NCI-H1436 treated with DMSO at 0.1 percent for 48 hours (cell line): ENCODE measurements at regions not wholly inside any gene's neighbourhood (a gene's known extent, or its start where the extent isn't known, plus 50 kb on each side); places are given as distances from the start of the nearest gene placed in this dataset.

Experiments used
- DNase-seq: peaks from one replicate; lab custom pipeline; 2025; lab: John Stamatoyannopoulos, UW

DNA sequence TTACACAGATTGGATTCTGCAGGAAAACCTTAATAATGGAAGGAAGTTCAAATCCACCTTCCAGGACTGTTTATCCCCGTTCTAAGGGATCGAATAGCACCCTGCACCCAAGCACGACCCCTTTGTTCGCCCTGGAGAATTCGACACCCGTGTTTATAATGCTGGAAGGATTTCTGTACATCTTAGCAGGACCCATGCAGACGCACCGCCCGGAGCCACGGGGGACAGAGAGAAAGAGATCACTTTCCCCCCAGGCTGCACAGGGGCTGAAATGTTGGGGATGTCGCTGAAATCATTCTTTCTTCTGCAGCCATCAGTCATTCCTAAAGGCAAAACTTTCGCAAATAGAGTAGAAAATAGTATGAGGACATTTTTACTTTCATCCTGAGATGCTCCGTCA is 238.7 kb upstream of the SALL3 start:
- no peak for DNase-seq

DNA sequence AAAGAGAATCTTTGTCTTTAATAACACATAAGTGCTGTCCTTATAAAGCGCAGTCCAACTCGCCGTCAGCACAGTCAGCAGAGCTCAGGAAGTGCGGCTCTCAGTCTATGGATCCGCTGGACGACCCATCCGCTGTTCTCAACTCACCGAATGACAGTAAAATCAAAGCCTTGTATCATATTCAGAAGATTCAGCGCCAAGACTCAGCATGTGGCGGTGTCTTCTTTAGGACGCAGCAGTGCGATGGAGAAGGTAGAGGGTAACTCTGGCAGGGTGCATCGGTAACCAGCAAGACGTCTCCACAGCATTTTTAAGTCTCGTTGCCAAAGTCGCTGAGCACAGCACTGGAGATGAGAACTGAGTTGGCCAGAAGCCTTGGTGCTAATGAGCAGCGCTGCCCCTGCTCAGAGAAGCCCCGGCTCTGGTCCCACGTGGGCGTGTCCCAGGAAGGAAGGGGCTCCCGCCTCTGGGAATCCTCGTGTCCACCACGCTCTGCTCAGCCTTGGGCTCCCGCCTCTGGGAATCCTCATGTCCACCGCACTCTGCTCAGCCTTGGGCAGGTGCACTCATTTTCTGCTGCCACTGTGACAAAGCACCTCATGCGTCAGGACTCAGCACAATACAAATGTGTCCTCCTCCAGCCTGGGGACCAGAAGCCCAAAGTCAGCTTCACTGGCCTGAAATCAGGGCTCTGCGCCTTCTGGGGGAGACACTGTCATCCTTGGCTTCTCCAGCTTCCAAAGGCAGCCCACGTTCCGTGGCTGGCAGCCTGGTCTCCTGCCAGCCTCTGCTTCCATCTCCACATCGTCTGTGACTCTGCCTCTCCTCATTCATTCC is 238.0 kb upstream of the SALL3 start:
- no peak for DNase-seq

DNA sequence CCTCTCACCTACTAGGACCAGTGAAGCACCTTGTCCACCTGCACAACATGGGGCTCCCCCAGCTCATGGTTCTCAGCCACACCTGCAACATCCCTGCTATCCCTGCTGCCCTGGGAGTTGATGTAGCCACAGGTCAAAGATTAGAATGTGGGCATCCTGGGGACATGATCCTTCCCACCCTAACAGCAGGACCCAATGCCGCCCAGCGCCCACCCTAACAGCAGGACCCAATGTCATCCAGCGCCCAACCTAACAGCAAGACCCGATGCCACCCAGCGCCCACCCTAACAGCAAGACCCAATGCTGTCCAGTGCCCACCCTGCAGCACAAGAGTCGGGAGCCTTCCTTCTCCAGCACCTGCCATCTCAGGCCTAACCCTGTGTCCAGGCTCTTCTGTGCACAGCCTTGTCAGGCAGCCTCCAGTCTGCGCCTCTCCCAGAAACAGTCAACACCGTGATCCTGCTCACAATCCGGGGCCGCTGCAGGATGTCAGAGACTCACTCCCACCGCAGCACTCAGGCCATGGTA is 237.3 kb upstream of the SALL3 start:
- DNase-seq = no peak

- DNase-seq = no peak
Measured at GRCh38 chr18:78743078-78743477, 236.5 kb upstream of the SALL3 start.

GRCh38 chr18:78751664-78752063 is 228.0 kb upstream of the SALL3 start:
- no peak for DNase-seq

- DNase-seq = no peak
Measured at GRCh38 chr18:78753240-78753639, 226.4 kb upstream of the SALL3 start.

- no peak for DNase-seq
Measured at GRCh38 chr18:78754311-78755043, 225.1 kb upstream of the SALL3 start.

- no peak for DNase-seq
Measured at GRCh38 chr18:78757014-78757413, 222.6 kb upstream of the SALL3 start.

DNA sequence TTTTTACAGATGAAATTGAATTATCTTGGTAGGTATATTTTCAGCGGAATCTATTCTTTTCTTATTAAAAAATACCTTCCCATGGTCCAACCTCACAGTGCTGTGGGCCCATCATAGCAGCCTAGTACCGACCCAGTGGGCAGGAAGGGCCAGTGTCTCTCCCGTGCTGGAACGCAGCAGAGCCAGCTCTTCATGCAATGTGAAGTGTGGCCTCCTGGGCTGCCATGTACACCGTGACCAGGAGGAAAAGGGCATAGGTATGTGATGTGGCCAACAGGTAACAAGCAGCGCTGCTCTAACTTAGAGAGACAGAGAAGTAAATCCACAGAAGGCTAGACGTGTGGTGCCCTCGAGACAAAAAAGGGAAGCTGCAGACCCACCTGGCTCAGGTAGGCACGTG is 221.1 kb upstream of the SALL3 start:
- DNase-seq = no peak

- DNase-seq = no peak
Measured at GRCh38 chr18:78762753-78763152, 216.9 kb upstream of the SALL3 start.

GRCh38 chr18:78764544-78764943 is 215.1 kb upstream of the SALL3 start:
- no peak for DNase-seq

DNA sequence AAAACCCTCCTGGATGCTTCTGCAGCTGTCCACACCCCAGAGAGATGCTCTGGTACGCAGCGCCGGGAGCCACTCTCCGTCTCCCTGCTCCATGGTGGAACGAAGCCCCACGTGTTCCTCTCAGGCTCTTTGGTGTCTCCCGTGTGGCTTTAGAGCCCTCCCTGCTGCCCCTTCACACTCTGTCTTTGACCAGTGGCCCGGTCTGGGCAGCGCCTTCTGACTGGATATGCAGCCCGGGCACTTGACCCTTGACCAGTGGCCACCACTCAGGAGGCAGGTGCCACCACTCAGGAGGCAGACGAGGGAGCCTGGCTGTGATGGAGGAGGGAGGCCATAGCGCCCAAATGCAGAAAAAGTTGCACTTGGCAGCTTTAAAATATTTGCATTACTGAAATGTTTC is 214.5 kb upstream of the SALL3 start:
- no peak for DNase-seq

GRCh38 chr18:78765637-78766281 is 213.9 kb upstream of the SALL3 start:
- no peak for DNase-seq

DNA sequence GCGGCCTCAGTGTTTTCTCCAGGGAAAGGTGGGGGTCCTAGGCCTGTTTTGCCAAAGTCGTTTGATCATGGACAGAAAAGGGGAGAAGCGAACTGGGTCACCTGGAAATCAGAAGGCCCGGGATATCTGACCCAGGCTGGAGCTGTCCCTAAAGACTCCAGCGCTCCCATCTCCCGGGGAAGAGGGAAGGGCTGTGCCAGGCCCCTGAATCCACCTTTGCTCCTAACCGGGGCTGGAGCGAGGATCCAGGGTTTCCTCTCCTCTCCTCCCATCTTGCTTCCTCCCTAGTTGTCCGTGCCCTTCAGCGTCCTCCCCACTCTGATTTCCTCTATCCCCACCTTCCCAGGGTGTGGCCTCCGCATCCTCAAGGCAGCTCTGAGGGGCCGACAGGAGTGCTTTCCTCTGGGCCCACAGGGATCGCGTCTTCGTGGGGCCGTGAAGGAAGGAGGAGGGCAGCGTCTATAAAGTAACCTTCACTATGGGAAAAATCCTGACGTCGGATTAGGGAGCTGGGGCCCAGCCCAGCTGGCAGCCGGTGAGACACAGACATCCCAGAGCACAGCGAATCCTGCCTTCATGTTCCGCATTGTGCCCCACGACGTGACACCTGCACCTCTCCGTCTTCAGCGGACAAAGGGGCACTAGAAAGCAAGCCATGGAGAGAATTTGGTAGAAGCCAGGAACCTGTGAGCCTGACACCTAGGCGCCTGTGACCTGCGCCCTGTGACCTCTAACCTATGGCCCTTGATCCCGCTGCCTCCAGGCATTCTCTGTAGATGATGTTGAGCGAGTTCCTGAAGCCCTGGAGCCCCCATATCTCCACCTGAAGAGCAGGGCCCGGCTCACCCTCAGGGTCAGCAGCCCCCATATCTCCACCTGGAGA is 212.7 kb upstream of the SALL3 start:
- DNase-seq = no peak

DNA sequence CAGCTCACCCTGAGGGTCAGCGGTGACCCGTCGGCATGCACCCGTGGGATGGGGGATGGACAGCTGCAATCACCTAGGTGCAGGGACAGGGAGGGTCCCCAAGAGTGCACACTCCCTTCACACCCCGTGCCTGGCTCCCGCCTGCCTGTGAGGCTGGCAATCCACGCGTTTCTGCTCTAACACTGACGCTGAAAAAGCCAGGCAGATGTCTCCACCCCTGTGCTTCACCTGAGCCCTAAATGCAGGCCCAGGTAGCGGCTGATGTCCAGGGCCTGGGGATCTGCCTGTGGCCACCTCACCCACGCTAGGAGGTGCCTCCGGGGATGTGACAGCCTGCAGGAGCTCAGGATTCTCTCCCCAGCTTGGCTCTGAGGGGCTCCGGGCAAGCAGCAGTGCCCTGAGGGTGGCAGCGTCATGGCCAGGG is 212.0 kb upstream of the SALL3 start:
- DNase-seq = no peak

DNA sequence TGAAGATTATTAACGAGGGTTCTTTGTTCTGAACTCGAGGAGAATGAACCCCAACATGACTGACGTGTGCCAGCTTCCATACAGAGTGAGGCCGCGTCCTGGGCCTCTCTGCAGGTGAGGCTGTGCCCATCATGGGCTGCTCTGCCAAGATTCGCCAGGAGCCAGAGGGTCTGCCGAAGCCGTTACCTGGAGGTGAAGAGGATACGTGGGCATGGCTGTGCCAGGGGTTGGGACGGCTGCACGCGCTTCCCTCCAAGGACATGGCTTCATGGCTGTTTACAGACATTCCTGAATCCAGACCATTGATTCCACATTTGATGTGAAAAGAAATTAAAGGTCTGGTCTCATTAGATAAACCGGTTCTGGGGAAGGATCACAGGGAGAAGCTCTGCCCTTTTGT is 211.4 kb upstream of the SALL3 start:
- no peak for DNase-seq

DNA sequence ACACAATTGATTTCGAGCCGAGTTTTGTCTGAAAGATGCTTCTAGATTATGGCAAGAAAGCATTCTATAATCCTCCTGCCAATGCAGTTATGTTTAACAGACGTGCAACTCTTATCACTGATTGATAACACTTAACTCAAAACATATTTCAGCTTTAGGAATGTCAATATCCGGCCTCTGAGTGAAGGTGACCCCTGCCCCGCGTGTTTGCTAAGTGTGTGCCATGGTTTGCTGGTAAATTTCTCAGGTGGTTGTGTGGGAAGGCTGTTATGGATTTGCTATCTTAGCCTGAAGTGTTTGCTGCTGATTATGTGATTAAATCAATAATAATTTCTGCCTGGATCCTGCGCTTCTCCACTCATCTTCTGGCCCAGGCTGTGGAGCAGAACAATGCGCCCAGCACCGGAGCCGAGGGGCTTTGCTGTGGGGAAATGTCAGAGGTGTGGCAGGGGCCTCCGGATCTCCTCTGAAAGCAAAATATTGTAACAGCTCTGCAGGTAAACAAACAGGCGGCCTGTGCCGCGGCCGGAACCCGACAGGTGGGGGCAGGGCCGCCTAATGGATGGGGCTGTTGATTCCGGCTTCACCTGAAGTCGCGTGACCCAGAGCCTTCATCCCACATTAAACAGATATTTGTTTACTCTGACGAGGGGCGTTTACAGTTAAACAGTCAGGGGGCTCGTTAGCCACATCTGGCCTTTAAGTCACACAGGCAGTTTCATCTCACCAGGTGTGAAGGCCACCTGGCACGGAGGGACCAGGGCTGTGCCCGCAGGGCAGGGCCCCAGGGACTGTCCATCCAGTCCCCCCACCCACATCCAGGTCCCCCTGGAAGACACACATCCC is 210.7 kb upstream of the SALL3 start:
- DNase-seq = no peak

GRCh38 chr18:78769502-78770105 is 210.0 kb upstream of the SALL3 start:
- no peak for DNase-seq

DNA sequence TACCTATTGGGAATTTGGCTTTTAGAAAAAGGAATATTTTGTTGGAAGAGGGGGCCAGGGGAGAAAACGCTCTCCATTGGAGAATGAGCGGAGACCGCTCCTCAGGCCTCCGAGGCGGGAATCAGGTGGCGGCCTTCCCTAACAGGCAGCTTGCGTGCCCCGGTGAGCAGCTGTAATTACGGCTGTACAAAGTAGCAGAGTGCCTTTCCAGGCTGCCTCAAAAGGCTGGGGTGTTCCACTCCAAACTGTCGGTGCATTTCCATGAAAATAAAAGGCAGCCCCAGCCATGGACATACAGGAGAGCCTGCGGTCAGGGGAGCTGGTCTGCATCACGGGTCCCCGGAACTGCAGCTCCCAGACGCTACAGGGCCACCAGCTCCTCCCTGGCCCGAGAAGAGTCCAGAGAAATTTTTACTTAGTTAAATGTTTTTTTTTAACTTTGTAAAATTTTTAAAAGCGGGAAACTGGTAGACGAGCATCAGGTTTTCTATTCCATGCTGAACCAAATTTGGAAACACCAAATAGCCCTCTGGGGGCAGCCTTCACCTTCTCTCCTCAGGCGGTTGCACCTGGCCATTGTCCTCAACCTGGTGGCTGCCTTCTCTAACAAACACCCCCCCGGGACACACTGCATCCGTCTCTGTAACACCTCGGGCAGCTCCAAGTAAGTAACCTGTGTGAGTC is 209.3 kb upstream of the SALL3 start:
- DNase-seq = no peak

GRCh38 chr18:78770823-78771139 is 208.8 kb upstream of the SALL3 start:
- no peak for DNase-seq
